Lower leg skin (tissue), 3 donors: ENCODE measurements at regions not wholly inside any gene's neighbourhood (a gene's known extent, or its start where the extent isn't known, plus 50 kb on each side); places are given as distances from the start of the nearest gene placed in this dataset.

Source experiments
- CTCF ChIP-seq, 3 donors: fragments of 450-650 bp; IDR thresholded peaks; one replicate each; pipeline ENCODE4 v1.5.1; 2016; ENCODE audit warnings: antibody characterized with exemption in 3 of 3, mild to moderate bottlenecking in 3 of 3, moderate library complexity in 2 of 3
- POLR2A ChIP-seq, 2 donors: fragments of 450-650 bp; IDR thresholded peaks; one replicate each; pipeline ENCODE4 v1.6.1; 2016 to 2017; ENCODE audit warnings: antibody characterized with exemption in 2 of 2, mild to moderate bottlenecking in 1 of 2, moderate library complexity in 1 of 2

GRCh38 chr2:78353168-78353567 lies 672.3 kb upstream of the REG3G start:
- TF ChIP-seq CTCF (IDR thresholded peaks at IDR 0.05) = no peak
- TF ChIP-seq POLR2A (IDR thresholded peaks at IDR 0.05) = no peak
